ENCODE measurements at regions not wholly inside any gene's neighbourhood (a gene's known extent, or its start where the extent isn't known, plus 50 kb on each side); places are given as distances from the start of the nearest gene placed in this dataset.

DNA sequence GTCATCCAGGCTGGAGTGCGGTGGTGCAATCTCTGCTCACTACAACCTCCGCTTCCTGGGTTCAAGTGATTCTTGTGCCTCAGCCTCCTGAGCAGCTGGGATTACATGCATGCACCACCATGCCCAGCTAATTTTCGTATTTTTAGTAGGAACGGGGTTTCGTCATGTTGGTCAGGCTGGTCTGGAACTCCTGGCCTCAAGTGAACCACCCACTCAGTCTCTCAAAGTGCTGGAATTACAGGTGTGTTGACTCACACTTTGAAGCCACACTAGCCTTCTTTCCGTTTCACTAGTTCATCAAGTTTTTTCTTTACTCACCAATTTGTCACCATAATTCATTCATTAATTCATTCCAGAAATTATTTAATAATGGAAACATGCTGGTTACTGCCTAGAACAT lies 298.4 kb upstream of the MTNR1B start:
- DNase-seq: no peak

DNA sequence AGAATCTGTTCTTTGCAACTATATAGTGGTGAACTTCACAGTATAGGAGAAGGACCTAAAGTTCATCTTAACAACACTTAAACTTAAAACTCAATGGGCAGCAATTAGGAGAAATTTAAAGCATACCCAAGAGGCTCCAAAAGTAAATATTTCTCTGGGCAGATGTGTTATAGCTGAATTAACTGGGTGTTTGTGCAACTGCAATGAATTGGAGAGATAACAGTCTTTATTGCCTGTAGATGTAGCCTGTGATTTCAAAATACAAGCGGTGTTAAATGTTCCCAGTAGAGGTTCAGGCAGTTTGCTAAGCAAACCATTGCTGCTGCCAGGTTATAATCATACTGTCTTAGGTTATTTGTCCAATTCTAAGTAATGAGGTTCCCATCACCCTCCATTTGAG lies 294.1 kb upstream of the MTNR1B start:
- DNase-seq: no peak

DNA sequence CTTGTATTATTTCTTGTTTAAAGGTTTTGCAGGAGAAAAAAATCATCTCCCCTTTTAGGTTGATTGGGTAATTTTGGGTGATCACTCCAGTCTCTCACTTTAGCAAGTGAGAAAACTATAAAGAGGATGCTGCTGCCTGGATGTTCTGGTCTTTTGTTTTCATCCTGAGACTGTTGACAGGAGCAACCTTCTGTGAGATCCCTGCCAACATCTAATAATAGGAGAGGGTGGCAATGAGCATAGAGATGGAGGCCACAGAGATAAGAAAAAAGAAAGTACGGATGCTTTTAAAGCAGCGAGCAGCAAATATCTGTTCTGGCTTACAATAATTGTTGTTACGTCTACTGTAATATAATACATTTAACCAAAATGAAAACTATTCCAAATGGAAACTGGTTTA lies 293.6 kb upstream of the MTNR1B start:
- DNase-seq: no peak

DNA sequence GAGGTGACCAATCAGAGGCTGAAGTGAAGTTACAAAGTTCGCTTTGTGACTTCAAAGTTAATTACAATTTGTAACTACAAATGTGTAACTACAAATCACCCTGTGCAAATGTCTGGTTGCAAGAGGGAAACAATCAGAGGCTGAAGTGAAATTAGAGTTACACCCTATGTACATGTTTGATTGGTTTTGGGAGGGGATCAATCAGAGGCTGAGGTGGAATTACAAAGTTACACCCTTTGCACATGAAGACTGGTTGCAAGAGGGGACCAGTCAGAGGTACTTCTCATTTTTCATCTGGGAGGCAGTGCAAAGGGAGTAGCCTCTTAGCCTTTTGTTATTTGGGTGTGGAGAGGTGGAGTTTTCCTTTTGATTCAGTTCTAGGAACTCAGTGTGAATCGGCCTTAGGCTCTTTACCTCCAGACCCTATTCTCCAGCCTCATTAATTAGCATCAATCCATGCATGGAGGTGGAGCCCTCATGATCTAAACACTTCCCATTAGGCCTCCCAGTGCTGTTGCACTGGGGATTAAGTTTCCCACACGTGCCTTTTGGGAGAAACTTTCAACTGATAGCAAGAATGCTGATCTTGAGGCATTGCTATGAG lies 291.3 kb upstream of the MTNR1B start:
- DNase-seq: no peak

DNA sequence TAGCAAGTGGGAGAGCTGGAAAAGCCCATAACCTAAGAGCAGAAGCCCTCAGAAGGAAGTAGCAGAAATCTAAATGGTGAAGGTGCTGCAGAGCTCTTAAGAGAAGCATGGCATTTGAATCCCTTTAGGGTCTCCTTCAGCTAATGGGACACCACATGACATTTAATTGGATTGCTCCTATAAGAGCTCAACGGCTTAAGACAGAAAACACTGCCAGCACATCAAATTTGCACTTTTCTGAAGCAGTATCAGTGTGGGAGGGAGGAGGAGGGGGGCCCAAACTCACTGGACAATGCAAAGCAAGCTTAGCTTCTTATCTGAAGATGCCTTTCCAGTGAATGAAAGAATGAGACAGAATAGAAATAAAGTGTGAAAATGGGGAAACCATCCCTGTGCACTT lies 287.9 kb upstream of the MTNR1B start:
- no peak for DNase-seq

DNA sequence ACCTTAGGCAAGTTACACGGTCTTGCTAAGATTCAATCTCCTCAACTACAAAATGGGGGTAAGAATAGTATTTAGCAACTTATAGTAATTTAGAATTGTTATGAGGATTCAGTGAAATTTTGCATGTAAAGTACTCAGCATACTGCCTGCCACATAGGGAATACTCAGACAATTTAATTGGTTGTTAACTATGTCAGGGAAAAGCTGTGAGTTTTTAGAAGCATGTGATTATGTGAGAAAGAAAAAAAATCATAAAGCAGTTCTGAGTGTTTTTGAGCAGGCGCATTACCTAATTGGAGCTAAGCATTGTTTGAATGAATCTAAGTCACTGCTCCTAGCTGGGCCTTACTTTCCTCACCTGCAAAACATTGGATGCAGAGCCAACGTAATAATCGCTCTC lies 287.3 kb upstream of the MTNR1B start:
- no peak for DNase-seq

DNA sequence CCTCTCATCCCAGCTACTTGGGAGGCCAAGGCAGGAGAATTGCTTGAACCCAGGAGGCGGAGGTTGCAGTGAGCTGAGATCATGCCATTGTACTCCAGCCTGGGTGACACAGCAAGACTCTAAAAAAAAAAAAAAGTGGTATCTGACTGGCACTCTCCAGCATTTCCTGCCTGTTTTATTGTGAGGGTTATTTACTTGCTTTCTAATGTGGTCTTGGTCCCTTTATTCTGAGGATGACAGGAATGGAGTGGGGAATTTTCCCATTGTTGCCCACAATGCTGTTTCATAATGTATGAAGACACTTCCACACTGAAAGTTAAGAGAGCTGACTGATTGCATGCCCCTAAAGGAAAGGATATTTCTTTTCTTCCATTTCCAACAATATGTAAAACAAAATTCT lies 286.5 kb upstream of the MTNR1B start:
- no peak for DNase-seq

DNA sequence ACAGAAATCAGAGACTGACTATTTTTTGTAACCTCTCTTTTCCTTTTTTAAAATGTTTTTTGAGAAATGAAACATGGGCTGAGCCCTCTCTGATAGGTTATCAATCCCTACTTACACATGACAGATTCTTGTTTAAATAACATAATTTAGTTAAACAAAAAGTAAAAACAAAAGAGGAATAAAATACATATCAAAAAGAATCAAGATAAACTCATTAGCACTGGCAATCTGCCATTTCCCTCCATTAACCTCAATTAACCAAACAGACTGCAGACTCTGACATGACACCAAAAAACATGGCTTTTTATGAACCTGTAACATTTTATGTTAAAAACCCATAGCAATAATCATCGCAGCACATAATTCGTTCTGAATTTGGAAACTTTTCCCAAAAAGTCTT lies 284.4 kb upstream of the MTNR1B start:
- no peak for DNase-seq

DNA sequence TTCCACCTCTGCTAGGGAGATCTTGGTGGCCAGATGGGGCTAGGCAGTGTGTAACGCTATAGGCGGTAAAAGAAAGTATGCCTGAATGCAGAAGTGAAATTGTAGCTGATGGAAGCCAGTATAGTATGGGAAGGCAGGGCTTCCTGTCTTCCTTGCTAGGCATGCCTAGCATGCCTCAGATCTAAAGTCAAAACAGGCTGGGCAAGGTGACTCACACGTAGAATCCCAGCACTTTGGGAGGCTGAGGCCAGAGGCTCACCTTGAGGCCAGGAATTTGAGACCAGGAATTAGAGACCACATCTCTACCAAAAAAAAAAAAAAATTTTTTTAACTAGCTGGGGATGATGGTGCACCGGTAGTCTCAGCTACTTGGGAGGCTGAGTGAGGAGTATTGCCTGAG lies 281.7 kb upstream of the MTNR1B start:
- no peak for DNase-seq

DNA sequence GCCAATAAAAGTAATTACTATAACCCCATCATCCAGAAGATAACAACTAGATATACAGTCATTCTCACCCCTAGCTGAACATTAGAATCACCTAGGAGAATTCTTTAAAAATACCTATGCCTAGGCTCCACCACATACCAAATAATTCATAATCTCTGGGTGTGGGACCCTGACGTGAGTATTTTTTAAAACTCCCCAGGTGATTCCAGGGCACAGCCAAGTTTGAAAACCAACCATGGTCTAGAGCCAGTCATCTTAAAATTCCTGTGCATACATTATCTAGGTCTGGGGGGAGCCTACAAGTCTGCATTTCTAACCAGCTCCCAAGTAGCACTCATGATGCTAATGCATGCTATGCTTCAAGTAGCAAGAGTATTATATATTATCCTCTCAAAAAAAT lies 281.0 kb upstream of the MTNR1B start:
- DNase-seq: no peak

DNA sequence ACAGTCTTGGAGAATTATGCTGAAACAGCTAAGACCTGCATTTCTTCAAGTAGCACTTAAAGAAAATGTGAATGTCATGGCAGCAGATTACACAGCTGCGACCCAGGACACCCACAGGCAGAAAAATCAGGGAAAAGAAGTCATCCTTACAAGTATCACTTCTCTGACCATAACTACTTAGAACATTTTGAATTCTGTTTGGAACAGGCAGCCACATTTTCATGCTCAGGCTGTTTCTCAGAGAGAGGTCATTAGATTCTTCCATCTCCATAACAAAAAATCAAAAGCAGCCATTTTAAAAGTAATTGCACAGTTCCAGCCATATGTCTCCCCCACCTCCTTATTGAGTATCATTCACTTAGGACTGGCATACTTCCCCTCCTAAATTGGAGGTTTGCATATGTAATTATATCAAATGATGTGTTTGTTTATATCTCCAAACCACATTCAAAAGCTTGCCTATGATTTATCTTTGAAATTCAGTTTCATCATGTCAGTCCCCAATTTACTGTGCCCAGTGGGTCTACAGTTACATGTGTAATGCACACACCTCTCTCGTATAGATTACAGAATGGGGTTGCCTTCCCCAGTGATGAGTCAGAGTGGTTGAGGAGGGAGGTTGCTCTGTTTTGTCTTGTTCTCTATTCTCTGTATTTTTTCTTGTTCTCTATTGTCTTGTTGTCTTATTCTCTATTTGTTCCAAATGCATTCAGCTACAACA lies 276.5 kb upstream of the MTNR1B start:
- DNase-seq: no peak

DNA sequence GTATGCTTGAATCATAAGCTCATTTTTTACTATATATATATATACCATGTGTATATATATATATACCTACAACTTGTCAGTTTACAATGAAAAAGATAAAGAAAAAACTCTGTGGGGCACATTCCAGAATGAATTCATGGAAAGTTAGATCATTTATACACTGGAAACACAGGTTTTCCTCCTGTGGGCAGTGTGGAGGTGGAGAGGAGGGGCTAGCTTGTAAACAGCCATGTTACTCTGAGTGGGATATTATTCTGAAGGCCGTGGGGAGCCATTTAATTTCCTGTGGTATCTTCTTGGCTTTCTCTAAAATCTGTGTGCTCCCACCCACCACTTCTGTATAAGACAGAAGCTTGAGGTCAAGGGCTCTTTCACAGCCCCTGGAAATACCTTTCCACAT lies 273.4 kb upstream of the MTNR1B start:
- DNase-seq: no peak

DNA sequence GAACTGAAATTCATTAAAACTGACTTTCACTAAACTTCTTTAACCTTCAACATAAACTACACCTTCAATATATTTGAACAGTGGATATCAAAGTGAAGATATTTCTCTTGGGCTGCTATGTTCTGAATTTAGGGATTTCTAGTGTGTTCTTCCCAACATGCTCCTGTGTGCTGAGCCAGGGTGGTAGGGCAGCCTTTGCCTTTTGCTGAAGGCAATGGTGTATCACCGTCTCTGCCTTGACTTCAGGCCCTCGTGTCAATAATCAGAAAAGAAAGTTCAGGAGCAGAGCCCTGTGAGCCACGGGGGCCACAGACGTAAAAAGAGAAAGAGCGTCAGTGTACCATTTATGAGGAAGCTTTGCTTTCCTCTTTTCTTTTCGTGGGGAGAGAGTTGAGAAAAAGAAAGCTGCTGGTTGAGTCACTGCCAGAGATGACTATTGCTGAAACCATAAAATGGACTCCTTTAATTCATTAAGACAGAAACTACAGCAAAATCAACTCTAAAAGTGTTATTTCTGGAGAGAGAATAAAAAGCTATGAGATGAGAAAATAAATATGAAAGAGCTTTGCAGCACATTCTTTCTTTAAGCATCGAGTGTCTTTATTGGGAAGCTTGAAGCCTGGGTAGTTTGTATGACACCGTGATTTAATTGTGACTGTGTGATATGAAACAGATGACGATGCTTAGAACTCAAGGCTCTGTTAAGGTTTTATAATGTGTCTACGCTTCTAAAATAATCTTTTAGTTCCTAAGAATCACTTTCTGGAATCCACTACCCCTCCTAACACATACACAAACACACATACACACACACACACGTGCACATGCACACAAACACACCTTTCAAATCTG lies 271.8 kb upstream of the MTNR1B start:
- DNase-seq: no peak

DNA sequence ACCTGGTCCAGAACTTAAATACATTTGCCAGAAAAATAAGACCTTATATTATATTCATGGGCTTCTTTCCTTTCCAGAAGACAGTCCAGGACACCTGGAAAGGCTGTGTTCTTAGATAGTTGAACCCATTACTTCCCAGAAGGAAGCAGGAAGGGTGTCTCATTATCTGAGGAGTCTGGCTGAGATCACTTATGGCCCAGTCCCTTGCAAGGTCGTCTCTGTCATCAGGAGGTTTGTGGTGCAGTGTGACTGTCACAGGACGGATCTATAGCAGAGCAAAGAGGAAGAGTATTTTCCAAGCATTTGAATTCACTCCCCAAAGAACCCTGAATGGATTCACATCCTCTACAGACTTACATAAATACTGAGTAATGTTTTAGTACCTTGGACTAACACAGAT lies 270.7 kb upstream of the MTNR1B start:
- DNase-seq: no peak

DNA sequence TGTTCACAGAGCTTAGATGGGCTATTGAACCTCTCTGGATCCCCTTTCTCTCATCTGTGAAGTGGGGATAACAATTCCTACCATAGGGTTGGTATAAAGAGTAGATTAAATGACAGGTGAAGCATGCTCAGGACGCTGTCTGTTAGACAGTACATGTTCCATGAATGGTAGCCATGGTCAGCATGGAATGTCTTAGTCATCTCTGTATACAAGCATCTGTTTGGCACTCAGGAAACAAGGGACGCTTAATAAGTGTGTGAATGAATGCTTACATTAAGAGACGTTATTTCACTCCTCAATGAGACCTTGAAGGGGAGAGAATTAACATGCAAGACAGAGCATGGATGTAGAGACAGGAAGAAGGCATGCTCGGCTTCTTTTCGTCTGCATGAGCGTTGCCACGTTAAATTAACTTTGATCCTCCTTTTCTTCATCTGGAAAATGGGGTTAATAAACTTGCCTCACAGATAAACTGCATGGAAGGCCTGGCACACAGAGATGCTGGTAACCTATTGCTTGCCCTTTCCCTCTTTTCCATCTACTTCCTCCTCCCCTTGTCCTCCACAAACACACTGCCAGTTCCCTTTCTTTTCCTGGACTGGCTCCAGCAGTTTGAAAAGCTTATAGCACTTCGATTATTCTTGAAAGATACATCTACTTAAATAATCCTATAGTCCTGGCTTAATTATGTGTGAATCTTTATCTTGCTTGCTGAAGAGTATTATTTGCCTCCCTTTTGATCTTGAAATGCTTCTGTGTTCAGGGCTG lies 267.2 kb upstream of the MTNR1B start:
- DNase-seq: no peak

DNA sequence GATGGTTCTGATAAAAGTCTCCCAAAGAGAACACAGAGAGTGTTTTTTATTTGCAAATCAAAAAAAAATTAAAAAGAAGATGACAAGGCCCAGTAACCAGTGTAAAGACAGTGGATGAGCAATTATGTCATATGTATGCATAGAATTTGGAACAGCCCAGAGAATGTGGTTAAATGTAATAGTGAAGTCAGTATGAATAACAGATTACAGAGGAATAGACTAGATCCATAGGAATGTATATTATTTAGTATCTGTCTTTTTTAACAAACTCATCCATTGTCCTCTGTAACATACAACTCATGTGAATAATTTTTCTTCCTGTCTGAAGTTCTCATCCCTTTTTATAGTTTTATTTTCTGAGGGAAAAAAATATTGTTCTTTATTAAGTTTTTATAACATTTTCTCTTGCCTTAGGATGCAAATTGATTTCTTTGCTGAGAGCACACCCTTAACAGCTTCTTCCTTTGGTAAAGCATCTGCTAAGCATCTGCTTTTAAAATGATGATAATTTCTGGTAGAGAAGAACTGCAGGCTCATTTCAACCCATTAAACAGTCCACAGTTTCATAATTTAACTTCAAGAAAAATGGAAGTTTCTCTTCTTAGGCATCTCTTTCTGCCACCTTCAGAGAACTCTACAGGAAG lies 266.5 kb upstream of the MTNR1B start:
- no peak for DNase-seq

DNA sequence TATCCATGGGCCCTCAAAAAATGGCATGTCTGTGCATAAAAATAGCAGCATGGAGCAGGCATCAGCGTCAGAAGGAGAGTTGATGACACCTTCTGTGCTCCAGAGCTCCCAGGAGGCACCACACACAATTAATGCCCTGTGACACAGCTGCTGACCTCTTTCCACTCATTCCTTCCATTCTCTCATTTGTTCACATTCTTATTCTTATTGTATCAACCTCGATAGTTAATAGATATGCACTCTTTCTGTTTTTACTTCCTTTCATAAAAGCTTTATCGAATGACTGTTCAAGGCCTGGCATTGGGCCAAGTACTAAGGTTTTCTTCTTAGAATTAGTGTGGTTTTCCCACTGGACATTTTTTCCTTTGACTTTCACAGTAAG lies 266.0 kb upstream of the MTNR1B start:
- no peak for DNase-seq

DNA sequence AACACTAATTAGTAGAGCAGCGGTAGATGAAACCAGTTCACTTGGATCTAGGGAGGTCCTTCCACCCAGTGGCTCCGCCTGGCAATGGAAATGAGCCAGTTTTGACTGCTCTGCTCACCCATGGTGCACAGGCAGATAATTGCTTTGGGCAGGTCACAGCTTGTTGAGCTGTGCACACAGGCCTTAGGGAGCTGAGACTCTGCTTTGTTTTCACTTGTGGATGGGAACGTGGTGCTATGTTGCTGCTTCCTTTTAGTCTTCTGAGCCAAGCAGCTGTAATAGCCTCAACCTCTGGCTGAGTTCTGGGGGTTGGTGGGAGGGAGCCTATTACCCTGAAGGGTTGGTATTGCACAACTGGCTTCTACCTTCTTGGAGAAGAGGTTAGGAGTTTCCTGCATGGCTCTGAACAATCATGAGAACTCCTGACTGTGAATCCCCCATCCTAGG lies 262.3 kb upstream of the MTNR1B start:
- no peak for DNase-seq

DNA sequence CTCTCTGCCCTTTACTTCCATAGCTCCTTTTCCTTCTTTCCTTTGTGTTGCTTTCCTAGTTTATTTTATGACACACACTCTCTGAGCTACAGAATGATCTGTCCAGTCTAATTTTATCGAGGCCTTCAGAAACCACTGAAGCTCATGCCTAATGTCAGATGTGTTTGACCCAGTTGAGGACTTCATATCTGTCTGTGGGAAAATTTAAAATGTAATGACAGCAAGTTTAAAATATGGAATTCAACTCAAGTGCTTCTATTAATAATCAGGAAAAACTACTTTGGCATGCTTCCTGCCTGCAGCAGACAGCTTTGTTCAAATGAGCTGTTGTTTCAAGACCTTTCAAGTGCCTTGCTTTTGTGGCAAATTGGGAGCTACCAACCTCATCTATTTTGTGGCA lies 261.8 kb upstream of the MTNR1B start:
- DNase-seq: no peak

DNA sequence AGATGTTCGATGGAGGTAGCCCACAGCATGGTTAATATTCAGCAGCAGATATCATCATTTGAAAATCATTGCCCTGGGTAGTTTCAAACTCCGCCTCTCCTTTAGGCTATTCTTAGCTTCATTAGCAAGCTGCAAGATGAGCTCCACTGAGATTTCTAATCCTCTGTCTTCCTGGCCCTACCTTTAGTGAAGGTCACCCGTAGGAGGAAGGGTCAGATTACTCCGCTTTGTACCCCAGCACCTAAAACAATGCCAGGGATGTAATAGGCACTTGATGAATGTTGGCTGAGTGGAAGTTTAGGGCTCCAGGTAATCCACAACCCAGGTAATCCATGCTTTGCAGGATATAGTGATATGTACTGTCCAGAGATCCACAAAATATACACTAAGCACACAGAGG lies 260.1 kb upstream of the MTNR1B start:
- no peak for DNase-seq

DNA sequence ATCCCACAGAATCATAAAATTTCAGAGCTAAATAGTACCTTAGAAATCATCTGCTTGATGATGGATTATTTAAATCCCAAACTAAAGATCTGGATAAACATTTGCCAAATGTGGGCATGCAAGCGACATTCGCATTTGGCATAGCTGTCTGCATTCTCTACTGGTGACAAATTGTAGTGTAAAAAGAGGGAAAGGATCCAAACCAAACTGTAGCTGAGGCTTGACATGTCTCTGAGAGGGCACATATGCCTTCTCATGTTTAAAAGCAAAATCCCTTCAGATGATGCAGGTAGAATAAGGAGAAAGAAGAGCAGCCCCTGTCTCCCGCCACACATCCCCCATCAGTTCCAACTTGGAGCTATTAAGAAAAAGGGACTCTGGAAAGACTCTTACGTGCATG lies 257.5 kb upstream of the MTNR1B start:
- no peak for DNase-seq

DNA sequence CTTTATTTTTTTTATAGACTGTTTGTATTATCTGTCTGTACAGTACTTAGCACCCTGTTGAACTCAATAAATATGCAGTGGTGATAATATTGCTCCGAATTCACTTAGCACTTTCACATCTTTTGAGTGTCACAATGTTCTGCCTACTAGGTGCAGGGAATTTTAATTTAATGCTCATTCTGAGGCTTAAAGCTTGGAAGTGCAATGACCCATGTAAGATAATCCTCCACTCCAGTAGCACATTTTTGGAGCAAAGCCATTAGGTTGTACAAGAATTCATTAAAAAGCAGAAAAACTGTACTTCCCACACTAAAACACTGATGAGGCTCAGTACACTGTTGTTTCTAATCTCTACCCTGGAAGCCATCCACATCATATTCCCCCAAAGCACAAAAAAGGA lies 255.3 kb upstream of the MTNR1B start:
- no peak for DNase-seq

DNA sequence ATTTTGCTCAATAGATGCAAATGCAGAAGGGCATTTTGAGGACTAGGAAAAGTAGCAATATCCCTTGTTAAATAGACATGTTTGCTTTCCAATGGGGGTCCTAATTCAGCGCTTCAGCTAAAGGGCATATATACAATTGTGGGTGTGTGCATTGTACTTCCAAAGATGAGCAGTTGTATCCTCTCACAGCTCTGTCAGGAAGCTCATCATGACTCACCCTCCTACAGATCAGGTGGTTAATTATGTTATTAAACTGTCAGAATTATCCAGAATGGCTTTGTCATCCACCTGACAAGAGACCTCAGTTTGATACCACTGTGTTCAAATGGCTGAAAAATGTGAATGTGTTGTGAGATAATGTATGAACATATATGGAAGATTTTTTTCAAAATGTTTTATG lies 252.2 kb upstream of the MTNR1B start:
- no peak for DNase-seq

Data from activated CD4-positive, alpha-beta T cell treated with anti-CD3 and anti-CD28 coated beads, Interleukin-2, amount 50 U/mL, for 48 hours (primary cell).